ENCODE measurements at regions not wholly inside any gene's neighbourhood (a gene's known extent, or its start where the extent isn't known, plus 50 kb on each side); places are given as distances from the start of the nearest gene placed in this dataset.

- DNase-seq (ENCODE audit: low spot score), result no peak
- POLR2A ChIA-PET (ENCODE audit: low non-redundant PET), result no interaction called here
- TF ChIP-seq CTCF (conservative IDR thresholded peaks at IDR 0.05; ENCODE audit: low read depth), result no peak
- no peak overlapping the region for H3K27ac ChIP-seq
- CTCF ChIA-PET, result no interaction called here
Measured at GRCh38 chr10:62514079-62514693, 140.0 kb downstream of the ZNF365 start.

- ChIA-PET POLR2A (ENCODE audit: low non-redundant PET) (no interaction called here), CTCF (no interaction called here)
- no peak overlapping the region for H3K27ac ChIP-seq
- DNase-seq (ENCODE audit: low spot score), result no peak
- TF ChIP-seq CTCF (conservative IDR thresholded peaks at IDR 0.05; ENCODE audit: low read depth), result no peak
Measured at GRCh38 chr10:62517252-62517651, 143.1 kb downstream of the ZNF365 start.

- no peak for TF ChIP-seq CTCF (conservative IDR thresholded peaks at IDR 0.05; ENCODE audit: low read depth)
- POLR2A ChIA-PET (ENCODE audit: low non-redundant PET), result no interaction called here
- no peak for DNase-seq (ENCODE audit: low spot score)
- CTCF ChIA-PET, result interaction anchor here (0.5 kb wide), 1 partner anchor 405 kb away, joined by 3 read pairs; no protein-coding TSS in a partner anchor
- no peak overlapping the region for H3K27ac ChIP-seq
Measured at GRCh38 chr10:62527019-62527827, 153.1 kb downstream of the ZNF365 start.

- H3K27ac ChIP-seq, result no peak overlapping the region
- ChIA-PET CTCF (interaction anchor here (0.6 kb wide), 1 partner anchor 115 kb away, joined by 3 read pairs; no protein-coding TSS in a partner anchor), POLR2A (ENCODE audit: low non-redundant PET) (no interaction called here)
- TF ChIP-seq CTCF (conservative IDR thresholded peaks at IDR 0.05; ENCODE audit: low read depth), result no peak
- no peak for DNase-seq (ENCODE audit: low spot score)
Measured at GRCh38 chr10:62528441-62528840, 154.3 kb downstream of the ZNF365 start.

- ChIA-PET POLR2A (ENCODE audit: low non-redundant PET) (no interaction called here), CTCF (interaction anchor here (0.6 kb wide), 1 partner anchor 614 kb away, joined by 3 read pairs; no protein-coding TSS in a partner anchor)
- no peak overlapping the region for H3K27ac ChIP-seq
- no peak for TF ChIP-seq CTCF (conservative IDR thresholded peaks at IDR 0.05; ENCODE audit: low read depth)
- DNase-seq (ENCODE audit: low spot score), result no peak
Measured at GRCh38 chr10:62529396-62529795, 155.2 kb downstream of the ZNF365 start.

GRCh38 chr10:62534031-62534430 lies 159.9 kb downstream of the ZNF365 start:
- DNase-seq (ENCODE audit: low spot score), result no peak
- ChIA-PET POLR2A (ENCODE audit: low non-redundant PET) (no interaction called here), CTCF (no interaction called here)
- TF ChIP-seq CTCF (conservative IDR thresholded peaks at IDR 0.05; ENCODE audit: low read depth), result no peak
- no peak overlapping the region for H3K27ac ChIP-seq

Data from RWPE1 (cell line).